ENCODE measurements at regions not wholly inside any gene's neighbourhood (a gene's known extent, or its start where the extent isn't known, plus 50 kb on each side); places are given as distances from the start of the nearest gene placed in this dataset.

DNA sequence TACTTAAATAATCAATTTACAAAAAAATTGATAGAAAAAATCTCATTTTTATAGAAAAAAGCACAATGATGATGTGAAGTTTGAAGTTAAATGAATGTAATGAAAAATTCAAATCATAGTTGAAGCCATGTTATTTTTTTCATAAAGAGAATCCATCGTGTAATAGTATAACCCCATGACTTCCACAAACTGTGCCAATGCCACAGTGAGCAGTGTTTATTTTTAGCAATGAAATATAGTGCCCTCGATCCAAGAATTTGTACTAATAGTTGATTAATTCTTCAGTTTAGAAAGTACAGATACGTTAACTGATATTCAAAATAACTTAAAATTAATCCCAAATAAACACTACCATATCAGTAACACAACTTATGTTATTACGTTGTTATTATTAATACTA lies 225.9 kb downstream of the PTPRC start:
- no peak for DNase-seq (ENCODE audit: low spot score)

DNA sequence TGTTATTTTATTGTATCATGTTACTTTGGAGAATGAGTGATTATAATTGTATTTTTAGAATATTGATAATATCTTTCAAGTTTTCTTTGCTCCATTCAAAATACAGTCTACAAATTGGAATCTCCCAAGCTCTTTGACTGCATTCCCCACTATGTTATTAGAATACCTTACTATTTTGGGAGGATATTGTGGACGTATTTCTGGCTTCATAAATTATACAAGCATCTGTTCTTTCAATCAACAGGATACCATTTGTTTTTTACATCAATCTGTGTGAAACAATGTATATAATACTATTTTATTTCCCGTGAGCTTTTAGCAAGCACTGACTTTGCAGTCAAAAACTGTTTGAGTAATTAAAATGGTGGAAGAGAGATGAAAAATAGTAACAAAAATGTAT lies 226.5 kb downstream of the PTPRC start:
- DNase-seq (ENCODE audit: low spot score): no peak

DNA sequence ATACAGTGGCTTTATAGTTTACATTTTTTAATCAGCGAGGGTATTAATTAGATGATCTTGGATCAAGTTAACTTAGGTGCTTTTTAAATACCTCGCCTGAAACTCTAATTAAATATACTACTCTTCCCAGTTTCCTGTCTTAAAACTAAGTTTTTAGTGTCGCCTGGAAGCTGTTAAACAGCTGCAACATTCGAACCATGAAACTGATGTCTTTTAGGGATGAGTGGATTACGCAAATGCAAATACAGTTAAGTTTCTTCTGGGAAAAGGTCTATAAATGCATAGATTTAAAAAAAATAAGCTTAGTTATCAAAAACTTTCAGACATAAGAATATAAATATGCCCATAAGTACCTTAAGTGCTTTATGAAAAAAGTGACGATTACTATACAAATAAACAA lies 228.3 kb downstream of the PTPRC start:
- DNase-seq (ENCODE audit: low spot score): no peak

DNA sequence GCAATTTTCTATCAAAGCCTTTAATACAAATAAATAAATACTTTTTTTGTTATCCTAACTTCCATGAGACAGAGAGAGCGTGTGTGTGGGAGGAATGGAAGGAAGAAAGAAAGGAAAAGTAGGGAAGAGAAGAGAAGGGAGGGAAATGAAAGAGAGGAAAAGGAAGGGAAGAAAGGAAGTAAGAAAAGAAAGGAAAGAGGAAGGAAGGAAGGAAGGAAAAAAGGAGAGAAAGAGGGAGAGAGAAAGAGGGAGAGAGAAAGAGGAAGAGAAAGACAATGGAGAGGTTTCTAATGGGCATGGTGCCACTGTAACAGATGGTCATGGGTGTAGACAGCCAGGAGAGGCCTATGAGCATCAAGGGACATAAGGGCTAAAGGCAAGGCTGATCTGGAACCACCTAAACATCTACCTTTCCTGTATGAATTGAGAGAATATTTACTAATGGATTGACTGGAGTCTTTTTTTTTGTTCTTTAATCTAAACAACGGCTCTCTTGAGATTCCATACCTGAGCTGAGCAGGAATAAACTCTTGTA lies 234.9 kb downstream of the PTPRC start:
- DNase-seq (ENCODE audit: low spot score): no peak

DNA sequence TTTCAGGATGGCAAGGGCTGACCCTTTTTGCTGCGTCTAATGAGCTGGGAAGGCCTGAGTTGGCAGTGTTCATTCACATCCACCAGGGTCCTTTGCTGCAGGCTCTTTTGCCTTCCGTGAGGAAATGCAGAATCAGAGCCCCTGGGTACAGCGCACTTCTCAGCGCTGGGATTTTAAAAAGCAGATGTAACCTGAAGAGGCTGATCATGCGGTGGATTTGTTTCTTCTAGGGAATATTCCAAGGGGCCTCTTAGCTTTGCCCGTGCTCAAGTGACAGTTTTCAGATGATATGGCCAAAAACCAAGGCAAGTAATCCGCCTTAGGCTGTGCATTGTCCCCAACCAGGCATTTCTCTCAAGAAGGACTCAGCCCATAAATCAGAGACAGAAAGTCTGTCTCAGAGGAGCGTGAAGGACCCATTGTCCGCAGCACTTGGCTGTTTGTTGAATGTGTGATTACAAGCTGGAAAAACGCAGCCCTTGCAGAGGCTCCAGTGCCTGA lies 237.6 kb downstream of the PTPRC start:
- DNase-seq (ENCODE audit: low spot score): no peak

DNA sequence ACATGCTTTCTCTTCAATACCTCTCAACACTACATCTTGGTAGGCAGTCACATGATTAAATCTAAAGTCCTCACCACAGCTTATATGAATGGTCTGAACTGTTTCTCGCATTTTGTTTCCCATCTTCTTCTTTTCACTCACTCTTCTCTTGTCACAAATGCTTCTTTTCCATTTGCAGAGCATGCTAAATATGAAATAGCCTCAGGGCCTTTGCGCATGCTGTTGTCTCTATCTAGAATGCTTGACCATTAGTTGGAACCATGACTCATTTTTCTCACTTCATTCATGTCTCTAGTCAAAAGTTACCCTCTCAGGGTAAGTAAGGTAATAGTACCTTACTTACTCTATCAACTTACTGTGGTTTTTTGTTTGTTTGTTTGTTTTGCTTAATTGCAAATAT lies 239.7 kb downstream of the PTPRC start:
- DNase-seq (ENCODE audit: low spot score): no peak

DNA sequence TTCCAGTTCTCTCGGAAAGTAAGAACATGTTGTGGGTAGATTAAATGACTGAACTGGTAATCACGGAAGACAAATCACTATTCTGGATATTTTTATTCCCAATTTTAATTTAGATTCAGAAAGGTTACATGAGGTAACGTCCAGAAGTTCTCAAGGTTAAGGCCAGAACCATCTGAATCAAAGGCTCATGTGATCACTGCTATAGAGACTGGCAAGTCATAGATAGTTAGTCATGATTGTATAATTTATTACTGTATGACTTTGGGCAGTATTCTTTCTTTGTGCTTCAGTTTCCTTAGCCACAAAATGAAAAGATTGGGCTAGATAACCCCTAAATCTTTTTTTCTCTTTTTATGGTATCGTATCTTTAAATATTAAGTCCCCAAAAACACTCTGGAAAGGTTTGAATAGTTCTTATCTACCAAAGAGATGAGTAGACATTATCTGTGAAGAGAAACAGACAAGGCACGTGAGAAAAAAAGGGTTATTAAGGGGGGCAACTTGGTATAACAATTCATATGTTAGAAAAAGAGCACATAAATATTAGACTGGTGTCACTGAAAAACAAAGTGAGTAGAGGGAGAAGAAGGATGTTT lies 241.0 kb downstream of the PTPRC start:
- DNase-seq (ENCODE audit: low spot score): no peak

DNA sequence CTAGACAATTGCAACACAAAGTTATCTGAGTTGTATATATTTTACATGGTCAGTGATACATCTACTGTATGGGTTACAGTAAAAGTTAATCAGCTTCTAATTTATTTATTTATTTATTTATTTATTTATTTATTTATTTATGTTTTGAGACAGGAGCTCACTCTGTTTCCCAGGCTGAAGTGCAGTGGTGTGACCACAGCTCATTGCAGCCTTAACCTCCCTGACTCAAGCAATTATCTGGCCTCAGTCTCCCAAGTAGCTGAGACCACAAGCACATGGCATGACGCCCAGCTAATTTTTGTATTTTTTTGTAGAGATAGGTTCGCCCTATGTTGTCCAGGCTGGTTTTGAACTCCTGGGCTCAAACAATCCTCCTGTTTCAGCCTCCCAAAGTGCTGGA lies 241.6 kb downstream of the PTPRC start:
- DNase-seq (ENCODE audit: low spot score): no peak

DNA sequence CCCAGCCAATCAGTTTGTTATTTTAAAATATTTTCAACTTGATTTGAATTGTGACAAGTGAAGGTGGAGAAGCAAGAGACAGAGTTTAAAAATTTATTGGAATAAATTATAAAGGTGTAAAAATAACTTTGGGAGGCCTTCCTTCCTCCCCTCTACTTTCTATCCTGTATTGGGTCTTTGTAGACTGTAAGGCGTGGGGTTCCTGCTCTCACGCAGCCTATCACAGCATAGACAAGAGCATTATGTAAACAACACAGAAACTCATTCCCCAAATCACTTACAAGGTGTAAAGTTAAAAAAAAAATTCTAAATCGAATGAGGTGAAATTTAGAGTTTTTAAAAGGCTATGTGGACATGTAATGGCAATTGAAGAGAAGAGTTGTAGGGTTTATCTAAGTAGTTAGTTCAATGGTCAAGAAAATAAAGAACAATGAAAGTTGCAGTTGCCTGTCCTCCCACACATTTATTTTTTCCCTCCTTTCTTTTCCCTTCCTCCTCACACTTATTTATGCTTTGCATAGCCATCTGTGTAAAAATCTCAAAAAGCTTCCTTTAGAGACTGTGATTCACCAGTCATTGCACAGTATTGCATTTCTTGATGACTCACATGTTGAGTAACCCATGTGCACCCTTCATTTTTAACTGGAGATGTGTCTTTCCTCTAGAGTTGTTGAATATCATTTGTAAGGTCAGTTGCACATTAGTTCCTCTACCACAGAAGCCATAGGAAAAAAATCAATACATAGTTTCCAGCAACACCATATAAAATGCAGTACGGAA lies 242.2 kb downstream of the PTPRC start:
- DNase-seq (ENCODE audit: low spot score): peak; percentile 71

DNA sequence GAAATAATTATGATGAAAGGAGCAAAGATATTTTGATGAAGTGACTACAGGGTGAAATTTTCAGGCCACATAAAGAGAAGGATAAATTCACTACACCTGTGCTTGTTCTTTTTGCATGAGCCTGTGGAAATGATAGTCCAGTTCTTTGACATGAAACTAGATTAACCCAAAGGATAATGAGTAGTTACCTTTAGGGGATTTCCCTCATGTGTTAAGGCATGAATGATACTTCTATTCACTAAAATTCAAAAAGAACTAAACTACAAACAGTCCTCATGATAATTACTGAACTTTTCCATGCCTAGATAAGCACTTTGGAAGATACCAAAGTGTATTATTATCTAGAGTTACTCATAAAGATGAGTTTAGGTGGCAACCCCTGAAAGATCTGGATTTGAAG lies 244.3 kb downstream of the PTPRC start:
- DNase-seq (ENCODE audit: low spot score): no peak

DNA sequence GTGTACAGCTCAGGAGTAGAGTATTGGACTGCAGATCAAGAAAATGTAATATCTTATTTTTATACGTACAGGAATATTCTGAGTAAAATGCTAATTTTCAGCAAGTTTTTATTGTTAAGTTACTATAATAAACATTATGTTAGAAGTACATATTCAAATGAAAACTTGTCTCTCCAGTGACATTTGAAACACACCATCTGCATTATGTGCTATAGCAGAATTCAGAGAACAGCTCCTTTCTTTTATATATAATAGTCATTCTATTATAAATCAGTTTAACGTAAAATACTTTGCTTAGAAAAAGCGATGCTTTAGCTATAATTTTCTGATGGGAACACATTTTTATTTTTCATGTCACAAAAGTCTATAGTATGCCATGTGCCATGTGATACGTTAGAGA lies 249.0 kb downstream of the PTPRC start:
- DNase-seq (ENCODE audit: low spot score): no peak

DNA sequence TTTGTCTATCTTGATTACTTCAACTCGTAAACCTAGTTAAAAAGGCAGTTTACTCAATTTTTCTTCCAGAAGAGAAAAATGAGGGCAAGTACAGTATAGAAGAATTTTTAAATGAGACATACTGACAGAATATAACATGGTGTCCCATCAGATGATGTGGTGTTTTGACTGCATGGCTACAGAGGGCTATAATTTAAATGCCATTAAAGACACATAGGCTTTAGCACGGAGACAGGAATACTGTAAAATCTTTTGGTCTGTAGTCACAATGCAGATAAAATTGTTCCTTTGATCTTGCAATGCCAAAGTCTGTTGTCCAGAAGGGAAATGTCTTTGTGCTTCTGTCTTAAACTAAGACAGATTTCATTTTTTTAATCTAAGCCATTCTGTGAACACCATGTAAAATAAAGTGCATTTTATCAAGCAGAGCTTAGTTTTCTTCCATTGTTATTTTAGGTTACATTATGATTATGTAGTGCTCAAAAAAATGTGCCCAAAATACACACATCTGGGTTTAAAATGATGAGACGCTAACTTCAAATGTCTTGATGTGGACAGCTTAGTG lies 249.6 kb downstream of the PTPRC start:
- DNase-seq (ENCODE audit: low spot score): no peak

DNA sequence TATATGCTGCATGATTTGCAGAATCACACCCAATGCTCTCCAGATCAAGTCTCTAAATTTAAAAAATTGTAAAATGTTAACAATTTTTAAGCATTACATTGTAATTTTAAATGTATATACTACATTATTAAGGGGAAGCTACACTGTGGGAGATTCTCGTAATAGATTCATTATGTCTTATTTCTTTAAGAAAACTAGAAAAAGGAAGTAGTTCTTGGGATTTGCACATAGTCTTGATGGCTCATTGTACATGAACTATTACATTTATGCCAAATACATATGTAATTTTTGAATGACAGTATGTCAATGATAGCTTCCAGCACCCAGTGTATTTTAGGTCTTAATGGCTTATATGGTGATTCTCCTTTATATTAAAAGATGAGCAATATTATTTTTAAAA lies 250.3 kb downstream of the PTPRC start:
- no peak for DNase-seq (ENCODE audit: low spot score)

DNA sequence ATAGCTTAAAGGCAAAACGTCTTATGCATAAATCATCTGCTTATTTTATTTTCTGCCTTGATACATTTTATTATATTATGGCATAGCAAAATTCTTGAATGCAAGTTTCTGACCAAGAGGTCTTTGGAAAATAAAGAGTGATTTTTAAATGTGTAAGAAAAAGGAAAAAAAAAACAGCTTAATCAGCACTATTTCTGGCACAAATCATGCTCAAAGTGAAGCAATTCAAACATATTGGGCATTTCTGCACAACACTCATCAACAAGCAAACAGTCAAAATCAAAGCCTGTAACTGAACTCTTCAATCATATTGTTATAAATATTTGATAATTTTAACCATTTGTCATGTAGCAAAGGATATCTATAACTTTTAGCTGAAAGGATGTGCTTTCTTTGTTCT lies 250.9 kb downstream of the PTPRC start:
- no peak for DNase-seq (ENCODE audit: low spot score)

DNA sequence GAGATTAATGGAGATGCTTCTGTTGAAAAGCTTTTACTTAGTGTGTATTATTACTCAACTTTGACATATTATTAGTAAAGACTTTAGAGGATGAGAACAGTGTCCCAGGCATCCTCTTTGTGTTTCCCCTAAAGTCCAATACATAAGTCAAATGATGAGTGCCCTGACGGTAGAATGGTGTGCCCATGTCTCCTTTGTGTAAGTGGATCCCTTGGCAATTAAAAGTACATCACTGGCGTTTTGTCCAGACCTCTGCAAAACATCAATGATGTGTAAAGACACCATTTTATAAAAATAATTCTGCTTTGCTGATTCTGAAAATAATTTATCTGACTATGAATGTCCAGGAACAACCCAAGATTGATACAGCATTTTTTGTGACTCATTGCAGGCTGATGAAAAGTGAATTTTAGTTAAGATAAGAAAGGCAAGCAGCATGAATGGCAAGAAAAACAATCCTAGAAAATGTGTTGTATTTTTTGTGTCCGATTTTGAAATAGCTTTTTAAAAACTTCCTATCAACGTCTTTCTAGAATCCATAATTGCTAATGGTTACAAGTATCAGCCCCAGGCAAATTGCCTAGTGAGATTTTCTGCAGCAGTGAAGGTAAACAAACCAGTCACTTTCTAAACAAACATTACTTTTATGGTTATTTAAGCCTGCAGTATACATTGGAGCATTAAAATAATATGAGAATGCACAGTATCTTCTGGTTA lies 251.5 kb downstream of the PTPRC start:
- no peak for DNase-seq (ENCODE audit: low spot score)

DNA sequence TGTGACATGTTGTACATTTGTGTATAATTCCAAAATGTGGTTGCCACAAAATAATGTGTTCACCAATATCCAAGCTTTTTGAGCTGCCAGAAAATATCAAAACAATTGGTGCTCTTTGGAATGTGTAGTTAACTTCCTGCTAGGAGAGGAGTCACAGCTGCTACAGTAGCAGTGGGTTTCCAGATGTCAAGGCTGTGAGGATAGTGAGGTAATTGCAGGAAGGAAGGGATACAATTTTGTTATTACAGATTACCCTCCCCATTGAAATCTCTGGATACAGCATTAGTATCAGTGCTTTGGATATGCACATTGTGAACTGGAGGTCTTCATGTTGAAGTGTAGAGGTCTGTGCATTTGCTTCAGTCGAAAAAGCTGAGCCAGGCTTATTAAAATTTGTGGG lies 253.2 kb downstream of the PTPRC start:
- peak; percentile 24 for DNase-seq (ENCODE audit: low spot score)

DNA sequence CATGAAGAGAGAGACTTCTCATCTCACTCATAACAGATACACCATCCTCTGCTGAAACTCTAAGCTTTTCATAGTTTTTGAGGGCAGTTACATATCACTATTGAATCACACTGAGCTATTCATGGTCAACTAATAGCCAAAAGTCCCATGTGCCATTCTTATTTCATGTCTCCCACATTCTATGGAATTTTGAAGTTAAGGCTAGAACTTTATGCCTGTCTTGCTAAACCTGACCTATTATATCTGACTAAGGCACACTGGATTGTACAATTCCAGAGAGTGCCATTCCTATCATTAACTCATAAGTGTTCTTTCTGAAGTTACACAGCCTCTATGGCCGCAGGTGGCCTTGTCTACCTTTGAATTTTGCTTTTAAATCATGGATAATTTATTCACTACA lies 254.3 kb downstream of the PTPRC start:
- no peak for DNase-seq (ENCODE audit: low spot score)

DNA sequence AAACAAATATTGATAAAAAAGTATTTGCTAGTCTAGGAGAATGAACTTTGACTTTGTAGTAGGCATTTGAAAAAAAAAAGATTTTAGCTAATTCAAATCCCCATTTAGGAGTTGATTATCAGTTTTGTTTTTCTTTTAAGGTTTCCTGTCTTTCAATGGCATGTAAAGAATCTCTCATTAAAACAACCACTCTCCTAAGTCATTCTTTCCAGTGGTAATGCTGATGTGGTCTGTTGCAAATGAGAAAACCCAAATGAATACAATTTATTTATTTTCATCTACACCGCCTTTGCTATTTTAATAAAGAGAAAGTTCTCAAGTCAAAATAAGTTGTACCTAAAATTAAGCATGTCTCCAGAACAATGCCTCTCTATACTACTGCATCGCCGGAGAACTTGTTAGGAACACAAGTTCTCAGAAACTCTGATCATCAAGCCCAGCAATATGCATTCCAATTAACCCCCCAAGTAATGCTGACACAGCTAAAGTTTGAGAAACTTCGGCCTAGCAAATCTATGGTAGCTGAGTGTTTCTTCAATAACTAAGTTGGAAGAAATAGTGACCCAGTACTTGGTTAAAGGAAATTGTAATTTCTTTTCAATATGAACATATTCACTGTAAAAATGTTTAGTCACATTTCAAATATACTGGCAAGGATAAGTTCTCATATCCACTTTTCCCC lies 255.1 kb downstream of the PTPRC start:
- DNase-seq (ENCODE audit: low spot score): peak; percentile 14

DNA sequence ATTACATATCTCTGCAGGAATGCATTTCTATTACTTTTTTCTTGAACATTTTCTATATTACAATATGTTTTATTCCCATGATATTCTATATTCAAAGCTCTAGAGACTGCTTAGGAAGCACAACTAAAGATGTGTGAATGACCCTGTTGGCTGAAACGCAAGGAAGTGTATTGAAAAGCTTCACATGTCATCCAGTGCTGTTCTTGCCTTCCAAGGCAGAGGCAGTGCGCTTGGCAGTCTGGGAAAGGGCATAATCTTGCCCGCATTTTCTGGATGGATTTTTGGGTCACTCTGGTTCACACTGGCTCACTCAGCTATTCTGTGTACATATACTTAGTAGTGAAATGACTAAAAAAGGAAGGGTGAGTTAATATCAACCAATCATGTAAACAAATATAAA lies 262.4 kb downstream of the PTPRC start:
- DNase-seq (ENCODE audit: low spot score): no peak

DNA sequence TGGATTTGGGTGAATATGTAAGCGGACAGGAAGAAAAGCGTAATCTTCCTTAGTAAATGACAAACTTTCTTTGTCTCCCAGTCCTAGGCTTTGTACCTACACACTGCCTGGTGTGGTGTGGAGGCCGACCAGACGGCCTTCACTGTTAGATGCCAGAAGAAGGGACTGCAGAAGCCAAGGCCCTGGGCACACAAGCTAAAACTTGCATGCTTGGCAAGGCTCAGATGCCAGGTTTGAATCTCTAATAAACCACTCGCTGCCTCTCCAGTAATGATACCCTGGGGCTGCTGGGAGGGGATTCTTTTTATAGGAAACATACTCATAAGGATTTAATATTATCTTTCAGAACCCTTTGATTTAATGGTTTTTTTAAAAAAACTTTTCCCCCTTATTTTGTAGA lies 263.8 kb downstream of the PTPRC start:
- no peak for DNase-seq (ENCODE audit: low spot score)

DNA sequence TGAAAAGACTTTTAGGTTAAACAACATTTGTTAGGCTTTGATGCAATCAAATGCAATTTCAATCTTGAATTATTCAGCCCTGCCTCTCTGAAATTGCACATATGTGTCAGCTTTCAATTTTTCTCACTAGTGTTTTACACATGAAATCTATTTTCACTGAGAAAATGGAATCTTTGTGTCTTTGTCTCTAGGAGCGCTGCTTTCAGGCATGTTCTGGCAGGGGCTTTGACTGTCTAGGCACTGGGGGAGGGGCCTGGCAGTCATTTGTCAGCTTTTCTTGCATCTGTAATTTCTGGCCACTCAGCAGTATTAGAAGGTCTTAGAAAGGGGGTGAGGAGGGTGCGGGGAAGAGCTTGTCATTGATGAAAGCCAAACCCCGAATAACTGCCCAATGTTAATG lies 264.4 kb downstream of the PTPRC start:
- no peak for DNase-seq (ENCODE audit: low spot score)

DNA sequence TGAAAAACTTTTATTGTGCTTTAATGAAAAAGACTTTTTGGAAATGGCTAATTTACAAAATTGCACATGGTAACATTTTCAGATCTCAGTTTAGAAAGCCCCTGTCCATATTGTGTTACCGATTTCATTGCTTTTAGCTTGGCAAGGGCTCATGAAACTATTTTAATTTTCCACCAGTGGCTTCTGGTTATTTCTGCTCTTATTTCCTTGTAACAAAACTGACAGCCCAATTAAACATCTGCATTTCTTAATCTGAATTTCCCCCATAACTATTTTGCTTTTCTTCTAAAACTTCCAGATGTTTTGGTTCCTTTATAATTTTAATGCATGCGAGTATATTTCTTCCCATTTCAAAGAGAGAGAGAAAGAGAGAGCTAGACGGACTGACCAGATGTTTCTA lies 264.8 kb downstream of the PTPRC start:
- DNase-seq (ENCODE audit: low spot score): no peak

All from AG08395 (cell line).